Right lobe of liver (tissue), 4 donors: ENCODE measurements at regions not wholly inside any gene's neighbourhood (a gene's known extent, or its start where the extent isn't known, plus 50 kb on each side); places are given as distances from the start of the nearest gene placed in this dataset.

Experiments used
- POLR2A ChIP-seq: fragments of 450-650 bp; IDR thresholded peaks from one replicate; pipeline ENCODE4 v1.6.1; 2017; ENCODE audit warnings: antibody characterized with exemption, mild to moderate bottlenecking
- TF ChIP-seq, protein P1 (sequence below), 4 donors: fragments of 200-600 bp in 3 of 4; fragments of 450-650 bp in 1 of 4; IDR thresholded peaks; one replicate each; pipeline versions ENCODE4 v1.5.1 to v1.8.0; 2016 to 2022; ENCODE audit warnings: antibody characterized with exemption in 4 of 4, mild to moderate bottlenecking in 2 of 4
- donor health status: DM: no; HTN: no; CAD: no.
- donor health status: DM: no; HTN: no; CAD: no.
- donor health status: DM: no; HTN: yes; CAD: no.

DNA sequence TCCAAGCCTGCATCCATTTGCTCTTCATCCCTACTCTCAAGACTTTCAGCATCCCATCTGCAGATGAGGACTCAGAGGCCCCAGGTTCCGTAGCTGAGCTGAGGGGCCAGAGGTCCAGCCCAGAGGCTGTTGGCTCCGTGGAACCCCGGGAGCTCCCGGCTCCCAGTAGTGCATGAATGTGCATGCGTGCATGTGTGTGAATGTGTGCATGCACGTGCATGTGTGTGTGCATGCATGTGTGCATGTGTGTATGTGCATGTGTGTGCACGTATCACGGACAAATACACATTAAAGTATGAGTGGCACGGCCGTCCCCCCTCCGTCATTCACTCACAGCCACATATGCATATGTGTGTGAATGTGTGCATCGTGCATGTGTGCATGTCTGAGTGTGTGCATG is 149.9 kb downstream of the KIF26A start:
- TF ChIP-seq, protein P1, sequence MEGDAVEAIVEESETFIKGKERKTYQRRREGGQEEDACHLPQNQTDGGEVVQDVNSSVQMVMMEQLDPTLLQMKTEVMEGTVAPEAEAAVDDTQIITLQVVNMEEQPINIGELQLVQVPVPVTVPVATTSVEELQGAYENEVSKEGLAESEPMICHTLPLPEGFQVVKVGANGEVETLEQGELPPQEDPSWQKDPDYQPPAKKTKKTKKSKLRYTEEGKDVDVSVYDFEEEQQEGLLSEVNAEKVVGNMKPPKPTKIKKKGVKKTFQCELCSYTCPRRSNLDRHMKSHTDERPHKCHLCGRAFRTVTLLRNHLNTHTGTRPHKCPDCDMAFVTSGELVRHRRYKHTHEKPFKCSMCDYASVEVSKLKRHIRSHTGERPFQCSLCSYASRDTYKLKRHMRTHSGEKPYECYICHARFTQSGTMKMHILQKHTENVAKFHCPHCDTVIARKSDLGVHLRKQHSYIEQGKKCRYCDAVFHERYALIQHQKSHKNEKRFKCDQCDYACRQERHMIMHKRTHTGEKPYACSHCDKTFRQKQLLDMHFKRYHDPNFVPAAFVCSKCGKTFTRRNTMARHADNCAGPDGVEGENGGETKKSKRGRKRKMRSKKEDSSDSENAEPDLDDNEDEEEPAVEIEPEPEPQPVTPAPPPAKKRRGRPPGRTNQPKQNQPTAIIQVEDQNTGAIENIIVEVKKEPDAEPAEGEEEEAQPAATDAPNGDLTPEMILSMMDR (IDR thresholded peaks at IDR 0.05), result no peak
- TF ChIP-seq POLR2A, result no peak
